Astrocyte (in vitro differentiated cells and primary cell): ENCODE measurements at regions not wholly inside any gene's neighbourhood (a gene's known extent, or its start where the extent isn't known, plus 50 kb on each side); places are given as distances from the start of the nearest gene placed in this dataset.
"Not testable (repeated sequence)": the region's sequence is repeated elsewhere in the genome, so short reads cannot be mapped to it uniquely, and the experiment has no call there.

Experiments
- DNase-seq: peaks from one replicate; pipeline ENCODE4 v3.0.0-alpha.2; 2010; ENCODE audit warnings: low read depth
- FAIRE-seq: peaks from 2 replicates; lab custom pipeline; 2011; peaks lifted over from hg19 to GRCh38; lab: Jason Lieb, UNC
- H2AFZ ChIP-seq: 2 replicates; pipeline ENCODE4 v1.6.0; 2012; ENCODE audit warnings: low read depth, low read length, inconsistent platforms
- H3K27ac ChIP-seq: 2 replicates; pipeline ENCODE4 v1.5.1; 2011; ENCODE audit warnings: low read depth, low read length, inconsistent platforms
- H3K27me3 ChIP-seq: 2 replicates; pipeline ENCODE4 v1.6.0; 2011; ENCODE audit warnings: low read length, inconsistent platforms; ENCODE audit not compliant: insufficient read depth
- H3K36me3 ChIP-seq: 2 replicates; pipeline ENCODE4 v1.5.1; 2011; ENCODE audit warnings: low read length, inconsistent platforms; ENCODE audit not compliant: insufficient read depth
- H3K4me1 ChIP-seq: 2 replicates; pipeline ENCODE4 v1.5.1; 2011; ENCODE audit warnings: low read length, inconsistent platforms; ENCODE audit not compliant: insufficient read depth
- H3K4me2 ChIP-seq: 2 replicates; pipeline ENCODE4 v1.6.0; 2012; ENCODE audit warnings: low read length, inconsistent platforms
- H3K4me3 ChIP-seq: 2 replicates; pipeline ENCODE4 v1.5.1; 2011; ENCODE audit warnings: low read depth, mild to moderate bottlenecking, low read length, inconsistent platforms; ENCODE audit not compliant: insufficient read depth
- H3K79me2 ChIP-seq: 2 replicates; pipeline ENCODE4 v1.6.0; 2012; ENCODE audit warnings: mild to moderate bottlenecking, low read length, inconsistent platforms; ENCODE audit not compliant: insufficient read depth
- H3K9ac ChIP-seq: 2 replicates; pipeline ENCODE4 v1.6.0; 2012; ENCODE audit warnings: mild to moderate bottlenecking, low read length, inconsistent platforms
- H3K9me3 ChIP-seq: 2 replicates; pipeline ENCODE4 v1.5.1; 2012; ENCODE audit warnings: low read depth, mild to moderate bottlenecking, low read length, inconsistent platforms; ENCODE audit not compliant: insufficient read depth
- H4K20me1 ChIP-seq: 2 replicates; pipeline ENCODE4 v1.6.0; 2012; ENCODE audit warnings: low read length, inconsistent platforms; ENCODE audit not compliant: insufficient read depth
- H3K27ac Mint-ChIP-seq: one replicate; pipeline ENCODE4 v1.8.0; 2021; ENCODE audit warnings: mild to moderate bottlenecking, mixed read lengths; ENCODE audit not compliant: unreplicated experiment
- H3K27me3 Mint-ChIP-seq: one replicate; pipeline ENCODE4 v1.8.0; 2021; ENCODE audit warnings: low read depth, mixed read lengths; ENCODE audit not compliant: unreplicated experiment
- H3K36me3 Mint-ChIP-seq: one replicate; pipeline ENCODE4 v1.8.0; 2021; ENCODE audit warnings: low read depth, mixed read lengths; ENCODE audit not compliant: unreplicated experiment
- H3K4me1 Mint-ChIP-seq: one replicate; pipeline ENCODE4 v1.8.0; 2021; ENCODE audit warnings: low read depth, mixed read lengths; ENCODE audit not compliant: unreplicated experiment
- H3K4me3 Mint-ChIP-seq: one replicate; pipeline ENCODE4 v1.8.0; 2021; ENCODE audit warnings: mild to moderate bottlenecking, moderate library complexity, mixed read lengths; ENCODE audit not compliant: unreplicated experiment
- H3K9me3 Mint-ChIP-seq: one replicate; pipeline ENCODE4 v1.8.0; 2021; ENCODE audit warnings: mild to moderate bottlenecking, mixed read lengths; ENCODE audit not compliant: unreplicated experiment
- EZH2 ChIP-seq: IDR thresholded peaks from 2 replicates; pipeline ENCODE4 v1.6.1; 2012; ENCODE audit warnings: mild to moderate bottlenecking, low read length, inconsistent platforms; ENCODE audit not compliant: insufficient read depth
- TF ChIP-seq, protein P1 (sequence below): IDR thresholded peaks from 2 replicates; pipeline ENCODE4 v1.5.1; 2011; ENCODE audit warnings: low read depth, mild to moderate bottlenecking, inconsistent platforms, low read length, moderate library complexity; ENCODE audit not compliant: insufficient read depth

DNA sequence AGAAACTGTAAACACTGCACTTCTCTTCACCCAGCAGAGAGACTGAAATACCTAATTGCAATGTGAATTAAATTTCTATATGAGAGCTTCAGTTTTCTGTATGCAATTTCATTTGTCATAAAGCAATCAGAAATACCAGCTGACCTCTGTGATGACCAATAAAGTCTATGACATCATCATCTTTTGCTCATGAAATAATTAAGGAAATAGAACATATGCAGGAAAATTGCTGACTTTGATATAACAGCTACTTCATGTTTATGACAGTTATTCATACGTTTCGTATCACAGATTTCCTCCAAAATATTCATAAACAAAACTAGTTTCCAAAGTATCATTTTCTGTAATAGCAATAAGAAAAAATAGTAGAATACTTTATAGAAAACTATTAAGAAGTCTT lies 652.3 kb downstream of the SLCO4C1 start:
- FAIRE-seq (no peak), DNase-seq (no peak)
- Mint-ChIP-seq H3K9me3 (no peaks in the 10 kb centered on the region), H3K4me3 (no peak overlapping the region), H3K4me1 (no peaks in the 10 kb centered on the region), H3K27me3 (no peaks in the 10 kb centered on the region), H3K36me3 (no peaks in the 10 kb centered on the region), H3K27ac (no peak overlapping the region)
- H4K20me1 ChIP-seq = no peaks in the 10 kb centered on the region
- no peak overlapping the region for H3K9ac ChIP-seq
- no peaks in the 10 kb centered on the region for H3K27me3 ChIP-seq
- no peak overlapping the region for H3K4me2 ChIP-seq
- no peaks in the 10 kb centered on the region for H3K4me1 ChIP-seq
- no peak overlapping the region for H2AFZ ChIP-seq
- no peaks in the 10 kb centered on the region for H3K79me2 ChIP-seq
- no peaks in the 10 kb centered on the region for H3K36me3 ChIP-seq
- no peak overlapping the region for H3K27ac ChIP-seq
- no peak overlapping the region for H3K4me3 ChIP-seq
- no peaks in the 10 kb centered on the region for H3K9me3 ChIP-seq
- TF ChIP-seq, protein P1, sequence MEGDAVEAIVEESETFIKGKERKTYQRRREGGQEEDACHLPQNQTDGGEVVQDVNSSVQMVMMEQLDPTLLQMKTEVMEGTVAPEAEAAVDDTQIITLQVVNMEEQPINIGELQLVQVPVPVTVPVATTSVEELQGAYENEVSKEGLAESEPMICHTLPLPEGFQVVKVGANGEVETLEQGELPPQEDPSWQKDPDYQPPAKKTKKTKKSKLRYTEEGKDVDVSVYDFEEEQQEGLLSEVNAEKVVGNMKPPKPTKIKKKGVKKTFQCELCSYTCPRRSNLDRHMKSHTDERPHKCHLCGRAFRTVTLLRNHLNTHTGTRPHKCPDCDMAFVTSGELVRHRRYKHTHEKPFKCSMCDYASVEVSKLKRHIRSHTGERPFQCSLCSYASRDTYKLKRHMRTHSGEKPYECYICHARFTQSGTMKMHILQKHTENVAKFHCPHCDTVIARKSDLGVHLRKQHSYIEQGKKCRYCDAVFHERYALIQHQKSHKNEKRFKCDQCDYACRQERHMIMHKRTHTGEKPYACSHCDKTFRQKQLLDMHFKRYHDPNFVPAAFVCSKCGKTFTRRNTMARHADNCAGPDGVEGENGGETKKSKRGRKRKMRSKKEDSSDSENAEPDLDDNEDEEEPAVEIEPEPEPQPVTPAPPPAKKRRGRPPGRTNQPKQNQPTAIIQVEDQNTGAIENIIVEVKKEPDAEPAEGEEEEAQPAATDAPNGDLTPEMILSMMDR = no peak
- TF ChIP-seq EZH2 = no peak

DNA sequence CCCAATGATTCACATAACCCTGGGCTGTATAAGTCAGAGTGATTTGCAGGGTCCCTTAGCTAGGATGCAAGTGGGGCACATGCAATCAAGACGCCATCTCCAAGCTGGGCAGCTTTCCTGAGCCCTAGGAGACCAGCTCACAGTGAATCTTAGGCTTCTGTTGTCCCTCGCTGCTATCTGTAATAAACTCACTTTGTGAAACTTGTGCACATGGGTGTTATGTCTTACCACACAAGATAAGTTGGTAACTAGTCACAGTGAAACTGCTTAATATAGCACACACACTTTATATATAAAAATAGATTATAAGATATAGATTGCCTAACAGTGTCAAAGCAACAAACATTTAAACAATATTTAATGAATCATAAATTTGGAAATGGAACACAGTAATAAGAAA lies 658.5 kb downstream of the SLCO4C1 start:
- Histone ChIP-seq H3K36me3 (no peaks in the 10 kb centered on the region), H3K4me2 (no peak overlapping the region), H3K27me3 (no peaks in the 10 kb centered on the region), H3K79me2 (no peaks in the 10 kb centered on the region), H2AFZ (no peak overlapping the region), H3K4me1 (no peaks in the 10 kb centered on the region), H3K9me3 (no peaks in the 10 kb centered on the region), H3K27ac (no peak overlapping the region), H3K4me3 (no peak overlapping the region), H3K9ac (no peak overlapping the region), H4K20me1 (no peaks in the 10 kb centered on the region)
- FAIRE-seq = no peak
- Mint-ChIP-seq H3K36me3 (no peaks in the 10 kb centered on the region), H3K4me3 (no peak overlapping the region), H3K9me3 (peaks cover 4% of the 10 kb centered on the region), H3K4me1 (no peaks in the 10 kb centered on the region), H3K27ac (no peak overlapping the region), H3K27me3 (no peaks in the 10 kb centered on the region)
- TF ChIP-seq EZH2 = no peak
- TF ChIP-seq, protein P1 = no peak
- no peak for DNase-seq

DNA sequence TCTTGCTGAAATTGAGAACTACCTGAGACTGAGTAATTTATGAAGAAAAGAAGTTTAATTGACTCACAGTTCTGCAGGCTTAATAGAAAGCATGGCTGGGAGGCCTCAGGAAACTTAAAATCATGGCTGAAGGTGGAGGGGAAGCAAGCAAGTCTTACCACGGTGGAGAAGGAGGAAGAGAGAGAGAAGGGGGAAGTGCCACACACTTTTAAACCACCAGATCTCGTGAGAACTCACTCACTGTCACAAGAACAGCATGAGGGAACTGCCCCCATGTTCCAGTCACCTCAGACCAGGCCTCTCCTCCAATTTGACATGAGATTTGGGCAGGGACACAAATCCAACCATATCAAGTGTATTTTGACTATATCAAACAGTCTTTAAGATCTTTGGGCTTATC lies 668.3 kb downstream of the SLCO4C1 start:
- not testable (repeated sequence) for H4K20me1 ChIP-seq, H3K9ac ChIP-seq, H3K79me2 ChIP-seq, H3K27ac Mint-ChIP-seq, H3K4me2 ChIP-seq, H3K4me1 ChIP-seq, H3K4me3 Mint-ChIP-seq, H3K9me3 ChIP-seq, H2AFZ ChIP-seq, DNase-seq, H3K36me3 ChIP-seq, H3K36me3 Mint-ChIP-seq, H3K27me3 ChIP-seq, H3K27ac ChIP-seq, FAIRE-seq, H3K9me3 Mint-ChIP-seq, H3K4me3 ChIP-seq, H3K27me3 Mint-ChIP-seq, H3K4me1 Mint-ChIP-seq
